ENCODE measurements at regions not wholly inside any gene's neighbourhood (a gene's known extent, or its start where the extent isn't known, plus 50 kb on each side); places are given as distances from the start of the nearest gene placed in this dataset.

GRCh38 chr7:85294176-85294575 is 107.3 kb upstream of the SEMA3D start:
- TF ChIP-seq CTCF (IDR thresholded peaks at IDR 0.05) = no peak
- H3K9me3 ChIP-seq = no peaks in the 10 kb centered on the region
- intact Hi-C loops (cut with DNase I, micrococcal nuclease) = no loop called here
- H3K36me3 ChIP-seq (ENCODE audit: low read depth) = no peaks in the 10 kb centered on the region
- no peak for DNase-seq
- no peak overlapping the region for H3K4me3 ChIP-seq
- no peaks in the 10 kb centered on the region for H3K4me1 ChIP-seq (ENCODE audit: low read depth)
- ATAC-seq = no peak

- ATAC-seq (no peak), DNase-seq (no peak)
- Histone ChIP-seq H3K36me3 (ENCODE audit: low read depth) (no peaks in the 10 kb centered on the region), H3K4me3 (no peak overlapping the region), H3K9me3 (no peaks in the 10 kb centered on the region), H3K4me1 (ENCODE audit: low read depth) (no peaks in the 10 kb centered on the region)
- no peak for TF ChIP-seq CTCF (IDR thresholded peaks at IDR 0.05)
- intact Hi-C loops (cut with DNase I, micrococcal nuclease) = no loop called here
Observed at GRCh38 chr7:85292908-85293576, 106.2 kb upstream of the SEMA3D start.

DNA sequence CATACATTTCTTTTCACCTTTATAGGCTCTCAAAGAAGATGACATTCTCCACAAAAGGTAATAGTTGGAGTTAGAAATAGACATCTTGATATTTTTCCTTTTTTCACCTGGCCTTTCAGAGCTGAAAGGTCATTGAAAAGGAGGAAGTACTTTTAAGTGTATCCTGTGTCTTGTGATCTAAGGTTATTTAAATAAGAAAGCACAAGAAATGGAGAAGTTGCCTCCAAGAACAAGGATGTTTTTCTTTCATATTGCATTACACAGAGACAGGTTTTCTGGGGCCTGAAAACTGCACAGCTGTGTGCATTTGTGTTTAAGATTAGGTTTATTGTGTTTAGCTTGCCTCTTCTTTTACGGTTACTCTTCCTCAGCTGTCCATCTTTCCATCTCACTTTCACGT is 103.4 kb upstream of the SEMA3D start:
- Histone ChIP-seq H3K4me1 (ENCODE audit: low read depth) (no peaks in the 10 kb centered on the region), H3K4me3 (no peak overlapping the region), H3K36me3 (ENCODE audit: low read depth) (no peaks in the 10 kb centered on the region), H3K9me3 (no peaks in the 10 kb centered on the region)
- ATAC-seq = no peak
- no peak for TF ChIP-seq CTCF (IDR thresholded peaks at IDR 0.05)
- intact Hi-C loops (cut with DNase I, micrococcal nuclease) = no loop called here
- no peak for DNase-seq

DNA sequence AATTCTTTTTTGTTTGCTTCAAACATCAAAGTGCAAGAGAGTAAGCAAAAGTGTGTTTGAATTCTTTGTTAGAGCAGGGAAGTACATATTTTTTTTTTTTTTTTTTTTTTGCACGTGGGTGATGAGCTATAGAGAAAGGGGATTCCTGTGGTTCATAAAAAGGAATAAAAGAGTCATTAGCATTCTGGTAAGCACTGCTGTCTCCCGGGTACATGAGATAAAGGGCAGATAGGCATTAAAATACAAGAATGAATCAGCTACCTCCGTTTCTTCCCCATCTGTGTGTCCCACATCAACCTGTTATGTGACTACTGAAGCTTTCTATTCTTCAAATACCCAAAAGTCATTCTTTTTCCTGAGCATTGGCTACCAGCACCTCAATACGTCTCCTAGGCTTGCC is 102.4 kb upstream of the SEMA3D start:
- no peaks in the 10 kb centered on the region for H3K9me3 ChIP-seq
- H3K4me3 ChIP-seq = no peak overlapping the region
- ATAC-seq = no peak
- no peaks in the 10 kb centered on the region for H3K4me1 ChIP-seq (ENCODE audit: low read depth)
- intact Hi-C loops (cut with DNase I, micrococcal nuclease) = no loop called here
- H3K36me3 ChIP-seq (ENCODE audit: low read depth) = no peaks in the 10 kb centered on the region
- TF ChIP-seq CTCF (IDR thresholded peaks at IDR 0.05) = no peak
- no peak for DNase-seq

- no peak for ATAC-seq
- Histone ChIP-seq H3K4me3 (no peak overlapping the region), H3K4me1 (ENCODE audit: low read depth) (no peaks in the 10 kb centered on the region), H3K9me3 (no peaks in the 10 kb centered on the region), H3K36me3 (ENCODE audit: low read depth) (no peaks in the 10 kb centered on the region)
- intact Hi-C loops (cut with DNase I, micrococcal nuclease) = no loop called here
- DNase-seq = no peak
- no peak for TF ChIP-seq CTCF (IDR thresholded peaks at IDR 0.05)
Observed at GRCh38 chr7:85287106-85287825, 100.4 kb upstream of the SEMA3D start.
